Prostate gland (tissue), 2 donors: ENCODE measurements at regions not wholly inside any gene's neighbourhood (a gene's known extent, or its start where the extent isn't known, plus 50 kb on each side); places are given as distances from the start of the nearest gene placed in this dataset.

Experiments used
- POLR2A ChIP-seq: fragments of 450-650 bp; IDR thresholded peaks from one replicate; pipeline ENCODE4 v1.6.1; 2016; ENCODE audit warnings: antibody characterized with exemption, mild to moderate bottlenecking
- POLR2AphosphoS5 ChIP-seq: sonication (generic); formaldehyde crosslinking; IDR thresholded peaks from one replicate; pipeline ENCODE4 v1.6.1; 2017; ENCODE audit warnings: antibody characterized with exemption
- TF ChIP-seq, protein P1 (sequence below), 4 experiments: fragments of 200-600 bp in 2 of 4; fragments of 450-650 bp in 2 of 4; sonication (generic) in 2 of 4; IDR thresholded peaks; 1 replicate in 3 of 4; 2 replicates in 1 of 4; pipeline ENCODE4 v1.5.1; 2016 to 2019; ENCODE audit warnings: antibody characterized with exemption in 4 of 4, mild to moderate bottlenecking in 2 of 4, moderate library complexity in 2 of 4

DNA sequence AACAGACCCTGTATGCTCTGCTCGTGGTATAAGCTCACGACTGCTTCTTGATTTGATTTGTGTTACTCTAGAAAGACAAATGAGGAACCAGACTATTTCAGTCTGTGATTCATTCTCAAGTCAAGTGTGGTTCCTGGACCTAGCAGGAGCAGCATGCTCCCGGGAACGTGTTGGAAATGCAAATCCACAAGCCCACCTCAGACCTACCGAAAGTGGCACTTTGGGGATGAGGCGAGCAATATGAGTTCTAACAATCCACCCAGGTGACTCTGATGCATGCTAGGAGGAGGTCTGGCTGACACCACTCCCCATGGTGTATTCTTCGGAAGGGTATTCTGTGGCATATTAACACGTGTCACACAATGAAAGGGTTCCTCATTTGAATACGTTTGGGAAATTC is 59.5 kb upstream of the TMX1 start:
- TF ChIP-seq POLR2AphosphoS5 (no peak), POLR2A (no peak)
- TF ChIP-seq, protein P1, sequence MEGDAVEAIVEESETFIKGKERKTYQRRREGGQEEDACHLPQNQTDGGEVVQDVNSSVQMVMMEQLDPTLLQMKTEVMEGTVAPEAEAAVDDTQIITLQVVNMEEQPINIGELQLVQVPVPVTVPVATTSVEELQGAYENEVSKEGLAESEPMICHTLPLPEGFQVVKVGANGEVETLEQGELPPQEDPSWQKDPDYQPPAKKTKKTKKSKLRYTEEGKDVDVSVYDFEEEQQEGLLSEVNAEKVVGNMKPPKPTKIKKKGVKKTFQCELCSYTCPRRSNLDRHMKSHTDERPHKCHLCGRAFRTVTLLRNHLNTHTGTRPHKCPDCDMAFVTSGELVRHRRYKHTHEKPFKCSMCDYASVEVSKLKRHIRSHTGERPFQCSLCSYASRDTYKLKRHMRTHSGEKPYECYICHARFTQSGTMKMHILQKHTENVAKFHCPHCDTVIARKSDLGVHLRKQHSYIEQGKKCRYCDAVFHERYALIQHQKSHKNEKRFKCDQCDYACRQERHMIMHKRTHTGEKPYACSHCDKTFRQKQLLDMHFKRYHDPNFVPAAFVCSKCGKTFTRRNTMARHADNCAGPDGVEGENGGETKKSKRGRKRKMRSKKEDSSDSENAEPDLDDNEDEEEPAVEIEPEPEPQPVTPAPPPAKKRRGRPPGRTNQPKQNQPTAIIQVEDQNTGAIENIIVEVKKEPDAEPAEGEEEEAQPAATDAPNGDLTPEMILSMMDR (IDR thresholded peaks at IDR 0.05): no peak
